HPDE6-E6E7 (cell line): ENCODE measurements at regions not wholly inside any gene's neighbourhood (a gene's known extent, or its start where the extent isn't known, plus 50 kb on each side); places are given as distances from the start of the nearest gene placed in this dataset.

Experiments used
- DNase-seq: peaks from one replicate; pipeline ENCODE4 v3.0.0; 2011; ENCODE audit warnings: missing footprints; ENCODE audit errors: extremely low spot score

DNA sequence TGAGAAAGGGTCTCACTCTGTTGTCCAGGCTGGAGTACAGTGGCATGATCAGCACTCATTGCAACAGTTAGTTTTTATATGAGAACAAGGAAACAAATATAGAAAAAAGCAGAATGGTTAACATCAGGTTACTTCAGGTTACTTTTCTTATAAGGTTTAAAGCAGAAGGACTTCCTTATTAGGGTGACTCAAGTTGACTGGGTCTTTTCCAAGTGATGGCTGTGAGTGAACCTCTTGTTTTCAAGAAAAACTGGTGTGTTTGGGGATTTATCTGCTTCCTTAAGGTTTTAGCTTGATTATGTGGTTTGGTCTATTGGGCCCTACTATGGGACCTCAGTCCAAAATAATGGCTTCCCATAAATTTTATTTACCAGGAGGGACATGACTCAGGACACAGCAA lies 99.2 kb downstream of the ARRDC3 start:
- DNase-seq = peak; percentile 54

DNA sequence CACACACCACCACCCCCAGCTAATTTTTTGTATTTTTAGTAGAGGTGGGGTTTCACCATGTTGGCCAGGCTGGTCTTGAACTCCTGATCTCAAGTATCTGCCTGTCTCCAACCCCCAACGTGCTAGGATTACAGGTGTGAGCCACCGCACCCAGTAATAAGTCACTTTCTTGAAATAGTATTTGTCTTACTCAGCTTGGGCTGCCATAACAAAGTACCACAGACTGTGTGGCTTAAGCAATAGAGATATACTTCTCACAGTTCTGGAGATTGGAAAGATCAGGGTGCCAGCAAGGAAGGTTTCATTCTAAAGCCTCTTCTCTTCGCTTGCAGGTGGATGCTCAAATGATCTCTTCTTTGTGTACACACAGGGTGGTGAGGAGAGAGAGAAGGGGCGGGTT lies 99.8 kb downstream of the ARRDC3 start:
- DNase-seq = no peak

DNA sequence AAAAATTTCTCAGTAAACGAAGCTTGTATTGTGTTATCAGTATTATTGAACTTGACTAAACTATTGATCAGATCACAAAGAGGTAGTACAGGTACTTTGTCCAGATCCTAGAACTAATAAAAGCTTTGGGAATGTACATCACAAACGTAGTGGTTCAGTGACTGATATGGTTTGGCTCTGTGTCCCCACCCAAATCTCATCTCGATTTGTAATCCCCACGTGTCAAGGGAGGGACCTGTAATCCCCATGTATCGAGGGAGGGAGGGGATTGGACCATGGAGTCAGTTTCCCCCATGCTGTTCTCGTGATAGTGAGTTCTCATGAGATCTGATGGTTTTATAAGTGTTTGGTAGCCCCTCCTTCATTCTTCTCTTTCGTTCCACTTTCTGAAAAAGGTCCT lies 100.9 kb downstream of the ARRDC3 start:
- no peak for DNase-seq

DNA sequence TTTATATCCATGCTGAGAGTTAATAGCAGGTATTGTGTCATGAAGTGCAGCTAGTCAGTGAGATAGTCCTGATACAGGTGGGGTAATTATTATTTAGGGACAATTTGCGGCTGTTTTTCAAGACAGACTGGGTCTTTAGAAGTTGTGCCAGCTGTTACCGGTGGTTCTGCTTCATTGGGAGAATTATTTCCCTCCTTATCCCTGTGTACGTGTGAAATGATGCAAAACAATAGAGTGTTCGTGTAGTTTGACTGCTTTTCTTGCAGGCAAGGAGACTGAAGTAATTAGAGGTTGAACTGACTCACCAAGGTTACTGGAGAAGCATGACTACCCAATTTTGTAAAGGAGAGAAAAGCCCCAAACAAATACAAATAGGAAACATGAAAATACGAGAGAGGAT lies 101.7 kb downstream of the ARRDC3 start:
- peak; percentile 52 for DNase-seq

DNA sequence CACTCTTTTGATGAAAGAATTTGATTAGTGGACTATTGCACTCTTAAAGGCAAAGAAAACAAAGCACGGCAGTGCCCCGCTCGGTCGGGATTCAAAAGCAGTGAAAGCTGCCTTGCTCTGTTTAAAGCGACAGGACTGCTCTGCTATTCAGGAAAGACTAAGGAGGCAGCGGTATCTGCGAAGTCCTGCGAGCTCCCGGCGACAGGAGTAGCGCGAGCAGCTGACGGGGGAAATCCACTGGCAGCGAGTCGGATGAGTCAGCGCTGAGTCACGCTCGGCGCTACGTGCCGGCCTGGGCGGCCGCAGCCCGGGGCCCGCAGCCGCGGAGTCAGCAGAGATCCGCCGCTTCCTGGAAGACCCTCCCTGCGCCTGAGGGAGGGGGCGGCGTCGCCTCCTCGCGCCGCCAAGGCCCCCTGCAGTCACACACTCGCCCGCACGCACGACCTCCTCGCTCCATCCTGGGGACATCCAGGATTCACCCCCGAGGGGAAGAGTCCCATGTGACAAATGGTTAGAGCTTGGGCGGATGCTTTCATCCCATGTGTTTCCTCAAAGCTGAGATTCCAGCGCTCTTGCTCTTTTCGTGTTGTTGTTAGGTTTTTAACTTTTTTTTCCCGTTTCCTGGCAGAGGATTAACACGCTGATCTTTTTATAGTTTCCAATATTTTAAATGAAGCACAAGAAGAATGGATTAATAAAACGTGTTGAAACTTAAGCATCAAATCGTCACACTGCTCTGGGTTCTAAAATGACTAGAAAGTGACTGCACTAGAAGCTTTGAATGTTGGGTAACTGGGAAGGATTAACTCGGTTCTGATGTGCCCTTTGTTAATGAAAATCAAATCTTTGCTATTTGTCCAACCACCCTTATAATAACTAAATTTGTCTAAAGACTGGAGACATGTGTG lies 102.5 kb downstream of the ARRDC3 start:
- DNase-seq = peak; percentile 96

DNA sequence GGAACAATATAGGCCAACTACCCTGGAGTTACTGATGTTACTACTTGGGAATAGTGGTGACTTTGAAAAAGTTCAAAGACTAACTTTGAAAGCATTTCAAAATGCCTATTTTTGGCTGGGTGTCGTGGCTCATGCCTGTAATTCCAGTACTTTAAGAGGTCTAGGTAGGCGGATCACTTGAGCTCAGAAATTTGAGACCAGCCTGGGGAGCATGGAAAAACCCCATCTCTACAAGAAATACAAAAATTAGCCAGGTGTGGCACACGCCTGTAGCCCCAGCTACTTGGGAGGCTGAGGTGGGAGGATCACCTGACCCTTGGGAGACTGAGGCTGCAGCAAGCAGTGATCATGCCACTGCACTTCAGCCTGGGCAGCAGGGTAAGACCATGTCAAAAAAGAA lies 105.3 kb downstream of the ARRDC3 start:
- DNase-seq = no peak

DNA sequence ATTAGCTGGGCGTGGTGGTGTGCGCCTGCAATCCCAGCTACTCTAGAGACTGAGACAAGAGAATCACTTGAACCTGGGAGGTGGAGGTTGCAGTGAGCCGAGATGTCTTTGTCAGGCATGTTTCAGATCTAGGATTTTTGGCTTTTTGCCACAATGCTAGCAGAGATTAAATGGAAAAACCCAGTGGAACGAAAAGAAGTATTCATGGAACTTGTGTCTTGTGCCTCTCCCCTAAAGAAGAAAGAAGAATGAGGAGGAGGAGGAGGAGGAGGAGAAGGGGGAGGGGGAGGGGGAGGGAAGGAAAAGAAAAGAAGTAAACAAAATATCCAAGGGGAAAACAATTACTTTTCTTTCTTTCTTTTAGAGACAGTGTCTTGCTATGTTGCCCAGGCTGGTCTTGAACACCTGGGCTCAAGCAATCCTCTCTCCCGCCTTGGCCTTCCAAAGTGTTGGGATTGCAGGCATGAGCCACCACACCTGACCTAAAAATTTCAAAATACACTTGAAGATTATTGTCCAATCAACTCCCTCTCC lies 106.0 kb downstream of the ARRDC3 start:
- DNase-seq = no peak

DNA sequence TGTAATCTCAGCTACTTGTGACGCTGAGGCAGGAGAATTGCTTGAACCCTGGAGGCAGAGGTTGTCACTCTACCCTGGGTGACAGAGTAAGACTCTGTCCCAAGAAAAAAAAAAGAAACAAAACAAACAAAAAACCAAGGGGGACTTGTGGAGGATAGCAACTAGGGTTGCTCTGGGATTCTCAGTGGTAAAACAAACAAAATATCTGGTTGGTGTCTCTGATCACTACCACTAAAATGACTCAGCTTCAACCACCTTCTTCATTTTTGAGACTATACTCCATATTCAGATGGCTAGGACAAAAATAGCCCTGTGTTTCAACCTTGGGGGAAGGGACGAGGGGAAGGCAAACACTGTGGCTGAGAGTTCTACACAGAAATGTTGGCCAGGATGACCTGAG lies 110.3 kb downstream of the ARRDC3 start:
- no peak for DNase-seq

DNA sequence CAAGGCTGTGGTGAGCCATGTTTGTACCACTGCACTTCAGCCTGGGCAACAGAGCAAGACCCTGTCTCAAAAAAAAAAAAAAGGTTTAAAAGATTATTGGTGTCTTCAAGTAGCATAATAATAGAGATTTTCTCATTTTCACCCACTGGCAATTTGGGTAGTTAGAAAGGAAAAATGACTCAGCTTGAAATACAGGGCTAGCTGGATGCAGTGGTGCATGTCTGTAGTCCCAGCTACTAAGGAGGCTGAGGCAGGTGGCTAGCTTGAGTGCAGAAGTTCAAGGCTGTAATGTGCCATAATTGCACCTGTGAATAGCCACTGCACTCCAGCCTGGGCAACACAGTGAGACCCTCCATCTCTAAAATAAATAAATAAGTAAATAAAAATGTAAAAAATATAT lies 111.1 kb downstream of the ARRDC3 start:
- DNase-seq = no peak

DNA sequence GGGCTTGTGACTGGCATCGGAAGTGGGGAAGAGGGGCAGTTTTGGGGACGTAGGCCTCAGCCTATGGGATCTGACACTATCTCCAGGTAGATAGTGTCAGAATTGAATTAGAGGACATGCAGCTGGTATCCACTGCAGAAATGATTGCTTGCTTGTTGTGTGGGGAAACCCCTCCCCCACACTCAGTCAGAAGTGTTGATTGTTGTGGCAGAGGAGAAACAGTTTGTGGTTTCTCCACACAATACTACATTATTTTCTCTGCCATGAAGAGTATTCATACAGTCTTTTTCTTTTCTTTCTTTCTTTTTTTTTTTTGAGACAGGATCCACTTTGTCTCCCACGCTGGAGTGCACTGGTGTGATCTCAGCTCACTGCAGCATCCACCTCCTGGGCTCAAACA lies 113.9 kb downstream of the ARRDC3 start:
- DNase-seq = no peak

DNA sequence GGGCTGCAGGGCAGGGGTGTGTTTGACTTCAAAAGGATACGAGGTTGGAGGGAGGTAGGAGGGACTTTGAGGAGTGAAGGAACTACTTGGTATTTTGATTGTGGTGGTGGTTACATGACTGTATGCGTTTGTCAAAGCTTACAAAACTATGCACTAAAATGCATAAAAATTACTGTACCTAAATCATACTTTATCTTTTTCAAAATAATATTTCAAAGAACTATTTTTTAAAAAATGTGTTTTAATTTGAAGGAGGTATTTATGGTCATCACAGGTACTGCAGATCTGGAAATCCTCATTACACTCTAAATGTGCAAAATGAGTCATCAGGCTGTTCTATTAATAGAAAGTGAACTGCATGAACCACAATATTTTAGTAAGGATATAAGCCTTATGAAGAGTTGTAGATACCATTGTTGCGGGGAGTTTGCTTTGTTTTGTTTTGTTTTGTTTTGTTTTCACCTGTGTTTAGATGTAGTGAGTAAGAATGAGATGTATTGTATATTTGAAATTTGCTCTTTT lies 116.9 kb downstream of the ARRDC3 start:
- peak; percentile 66 for DNase-seq

DNA sequence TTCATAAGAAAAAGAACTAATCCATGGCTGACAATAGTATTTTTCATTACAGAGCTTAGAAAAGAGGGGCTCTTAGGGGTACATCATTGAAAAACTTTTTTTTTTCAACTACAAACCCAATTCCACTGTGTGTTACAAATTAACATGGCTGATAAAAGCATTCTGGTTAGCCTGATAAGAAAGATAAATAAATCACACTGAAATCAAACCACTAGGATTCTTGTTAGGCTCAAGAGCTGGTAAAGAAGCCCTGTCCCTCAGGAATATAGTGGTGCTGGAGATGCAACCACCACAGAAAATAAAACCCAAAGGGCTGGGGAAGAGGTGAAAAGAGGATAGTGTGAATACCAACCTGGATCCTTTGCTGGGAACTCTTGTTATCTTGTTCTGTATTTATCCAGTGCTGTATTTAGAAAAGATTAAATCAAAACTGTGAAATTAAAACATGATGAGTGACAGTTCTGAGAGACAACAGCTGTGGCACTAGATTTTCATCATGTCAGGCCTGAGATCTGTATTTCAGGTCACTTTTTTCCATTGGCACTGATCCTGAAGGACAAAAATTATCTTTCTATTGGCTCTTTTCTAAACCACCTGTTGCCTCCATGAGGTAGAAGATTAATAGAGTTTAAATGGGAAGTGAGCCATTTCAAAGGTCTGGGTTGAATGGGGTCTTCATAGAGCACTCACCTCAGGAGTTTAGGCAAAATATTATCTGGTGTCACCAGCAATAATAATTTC lies 118.6 kb downstream of the ARRDC3 start:
- no peak for DNase-seq

DNA sequence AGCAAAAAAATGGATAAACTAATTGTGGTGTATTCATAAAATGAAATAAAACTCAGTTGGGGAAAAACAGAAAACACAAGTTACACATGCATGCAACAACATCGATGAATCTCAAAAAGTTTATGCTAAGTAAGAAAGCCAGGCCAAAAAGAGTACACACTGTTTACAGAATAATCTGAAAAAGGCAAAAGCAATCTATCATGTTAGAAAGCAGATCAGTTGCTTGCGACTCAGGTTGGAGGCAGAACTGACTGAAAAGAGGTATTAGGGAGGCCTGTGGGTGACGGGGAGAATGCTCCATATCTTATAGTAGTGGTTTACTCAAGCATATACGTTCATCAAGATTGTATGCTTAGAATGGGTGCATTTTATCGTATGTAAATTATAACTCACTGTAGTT lies 119.2 kb downstream of the ARRDC3 start:
- DNase-seq = no peak

DNA sequence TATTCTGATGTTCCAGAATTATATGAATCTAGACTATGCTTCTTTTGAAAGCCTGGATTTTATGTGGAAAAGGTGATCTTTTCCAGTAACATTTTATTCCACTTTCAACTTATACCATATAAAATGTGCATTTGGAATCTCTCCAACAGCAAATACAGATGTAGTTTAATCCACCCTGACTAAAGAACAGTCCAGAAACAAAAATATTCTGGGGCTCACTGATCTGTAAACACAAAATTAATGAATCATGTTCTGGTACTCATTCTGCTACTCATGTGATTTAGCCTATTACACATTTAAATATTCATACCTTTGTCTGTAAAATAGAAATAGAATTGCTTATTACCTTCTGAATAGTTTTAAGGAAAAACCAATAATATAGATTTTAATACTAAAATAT lies 125.8 kb downstream of the ARRDC3 start:
- no peak for DNase-seq

DNA sequence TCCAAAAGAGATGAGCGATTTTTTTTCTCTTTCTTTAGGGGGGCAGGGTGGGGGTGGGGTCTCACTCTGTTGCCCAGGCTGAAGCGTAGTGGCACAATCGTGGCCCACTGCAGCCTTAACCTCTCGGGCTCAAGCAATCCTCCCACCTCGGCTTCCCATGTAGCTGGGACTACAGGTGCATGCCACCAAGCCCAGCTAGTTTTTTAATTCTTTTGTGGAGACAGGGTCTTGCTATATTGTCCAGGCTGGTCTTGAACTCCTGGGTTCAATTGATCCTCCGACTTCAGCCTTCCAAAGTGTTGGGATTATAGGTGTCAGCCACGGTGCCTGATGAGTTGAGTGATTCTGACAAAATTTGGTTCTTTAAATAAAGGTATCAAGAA lies 127.0 kb downstream of the ARRDC3 start:
- DNase-seq = no peak

DNA sequence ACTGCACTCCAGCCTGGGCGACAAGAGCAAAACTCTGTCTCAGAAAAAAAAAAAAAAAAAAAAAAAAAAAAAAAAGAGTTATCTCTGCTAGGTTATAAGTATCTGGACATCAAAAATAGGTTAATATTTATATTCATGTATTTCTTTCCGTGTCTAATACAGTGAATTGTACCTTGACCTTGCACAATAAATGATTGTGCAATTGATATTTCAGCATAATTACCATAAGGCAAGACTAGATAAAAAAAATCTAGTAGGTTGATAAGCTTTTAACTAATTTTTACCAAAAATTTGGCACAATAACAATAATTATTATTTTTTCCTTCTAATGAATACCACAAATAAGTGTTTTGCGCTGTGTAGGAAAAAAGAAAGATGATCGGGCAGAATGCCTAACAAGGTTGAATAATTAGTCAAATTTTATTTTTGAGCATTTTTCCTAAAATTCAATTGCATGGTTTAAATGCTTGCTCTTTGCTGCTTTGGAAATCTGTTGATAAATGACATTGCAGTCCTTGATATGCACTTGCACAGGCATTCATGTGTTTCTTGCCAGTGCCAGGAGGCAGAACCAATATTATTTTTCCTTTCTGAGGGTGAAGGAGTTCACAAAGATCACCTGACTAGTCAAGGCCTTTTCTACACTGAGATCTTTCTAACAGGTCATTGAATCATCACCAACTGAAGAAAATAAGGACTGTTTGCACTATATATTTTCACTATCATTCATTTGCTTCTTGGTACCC lies 127.5 kb downstream of the ARRDC3 start:
- DNase-seq = no peak

DNA sequence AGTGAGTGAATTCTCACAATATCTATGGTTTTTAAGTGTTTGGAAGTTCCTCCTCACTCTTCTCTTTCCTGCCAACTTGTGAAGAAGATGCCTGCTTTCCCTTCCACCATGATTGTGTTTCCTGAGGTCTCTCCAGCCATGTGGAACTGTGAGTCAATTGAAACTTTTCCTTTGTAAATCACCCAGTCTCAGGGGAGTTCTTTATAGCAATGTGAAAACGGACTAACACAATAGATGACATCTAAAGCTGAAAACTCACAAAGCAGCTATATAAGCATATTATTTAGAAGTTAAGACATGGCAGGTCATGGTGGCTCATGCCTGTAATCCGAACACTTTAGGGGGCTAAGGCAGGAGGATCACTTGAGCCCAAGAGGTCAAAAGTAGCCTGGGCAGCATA lies 130.2 kb downstream of the ARRDC3 start:
- no peak for DNase-seq

DNA sequence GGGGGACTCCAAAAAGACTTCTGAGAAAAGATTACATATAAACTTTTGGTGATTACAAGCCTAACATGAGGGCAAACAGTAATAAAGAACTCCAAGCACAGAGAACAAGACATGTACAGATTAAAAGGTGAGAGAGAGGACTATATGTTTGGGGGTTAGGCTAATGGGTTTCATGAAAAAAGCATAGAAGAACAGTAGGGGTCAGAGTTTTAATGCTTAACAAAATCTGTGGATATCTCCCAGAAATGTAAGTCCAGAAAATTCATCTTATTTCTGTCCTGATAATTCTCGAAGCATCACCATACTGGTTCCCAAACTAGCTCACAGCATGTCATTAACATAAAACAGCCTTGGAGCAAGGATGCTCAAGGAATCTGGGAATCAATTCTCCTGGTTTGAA lies 137.2 kb downstream of the ARRDC3 start:
- peak; percentile 15 for DNase-seq

DNA sequence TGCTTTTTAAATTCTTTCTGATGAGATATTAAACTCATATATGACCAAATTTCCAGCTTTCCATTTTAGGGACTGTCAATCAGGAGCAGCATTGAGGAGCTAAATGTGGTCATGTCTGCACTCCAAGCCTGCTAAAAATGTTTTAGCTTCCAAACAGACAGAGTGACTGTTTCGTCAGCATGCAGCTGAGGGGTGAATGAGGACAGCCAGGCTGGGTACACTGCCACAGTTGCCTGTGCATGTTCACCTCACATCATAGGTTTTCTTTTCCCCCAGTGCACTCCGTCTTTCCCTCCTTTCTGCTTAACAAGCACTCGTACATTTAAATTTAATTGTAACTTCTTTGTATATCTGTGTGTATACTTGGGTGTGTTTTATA lies 138.1 kb downstream of the ARRDC3 start:
- DNase-seq = no peak

DNA sequence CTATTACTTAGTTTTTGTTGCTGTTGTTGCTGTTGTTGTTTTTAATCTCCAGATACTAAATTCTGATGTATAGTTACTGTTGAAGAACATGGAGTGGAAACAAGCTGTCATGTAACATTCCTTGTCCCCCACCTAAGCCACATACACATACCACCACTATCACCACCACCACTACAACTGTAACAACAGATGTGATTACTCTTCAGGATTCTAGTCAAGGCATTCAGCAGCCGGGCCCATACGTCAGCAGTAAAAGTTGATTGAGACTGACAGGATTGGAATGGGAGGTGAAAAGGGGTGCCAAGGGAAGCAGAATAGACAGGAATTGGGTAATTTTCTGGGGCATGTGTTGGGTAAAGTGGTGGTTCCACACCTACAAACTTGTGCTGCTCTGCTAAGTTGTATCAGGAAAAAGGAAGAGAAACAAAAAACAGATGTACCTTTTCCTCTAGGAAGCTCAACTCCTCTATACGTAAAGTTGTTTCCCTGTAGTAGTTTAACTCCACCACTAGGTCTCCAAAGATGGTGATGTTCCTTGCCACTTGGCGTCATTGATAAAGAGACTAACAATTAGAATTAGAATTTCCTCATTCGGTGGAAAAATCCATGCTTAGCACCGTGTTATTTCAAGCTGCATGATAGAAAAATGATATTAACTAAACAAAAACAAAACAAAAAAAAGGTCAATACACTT lies 138.6 kb downstream of the ARRDC3 start:
- DNase-seq = no peak

DNA sequence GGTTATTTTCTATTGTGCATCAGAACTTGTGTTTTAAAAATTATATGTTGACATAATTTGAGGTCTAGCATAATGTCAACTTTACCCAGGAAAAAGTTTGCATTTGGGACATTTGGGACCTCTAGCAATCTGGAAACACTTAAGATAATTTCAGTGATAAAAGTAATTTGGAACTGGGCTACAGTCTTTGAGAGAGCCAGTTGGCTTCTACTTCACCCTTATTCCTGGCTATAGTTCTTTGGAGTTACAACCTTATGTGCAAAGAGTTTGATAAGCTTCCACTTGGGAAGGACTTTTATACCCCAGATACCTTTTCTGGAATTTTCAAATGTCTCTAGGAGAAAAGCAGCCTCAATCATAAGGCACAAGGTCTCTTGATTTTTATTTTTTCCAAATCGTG lies 139.3 kb downstream of the ARRDC3 start:
- DNase-seq = no peak
